ENCODE measurements at regions not wholly inside any gene's neighbourhood (a gene's known extent, or its start where the extent isn't known, plus 50 kb on each side); places are given as distances from the start of the nearest gene placed in this dataset.

DNA sequence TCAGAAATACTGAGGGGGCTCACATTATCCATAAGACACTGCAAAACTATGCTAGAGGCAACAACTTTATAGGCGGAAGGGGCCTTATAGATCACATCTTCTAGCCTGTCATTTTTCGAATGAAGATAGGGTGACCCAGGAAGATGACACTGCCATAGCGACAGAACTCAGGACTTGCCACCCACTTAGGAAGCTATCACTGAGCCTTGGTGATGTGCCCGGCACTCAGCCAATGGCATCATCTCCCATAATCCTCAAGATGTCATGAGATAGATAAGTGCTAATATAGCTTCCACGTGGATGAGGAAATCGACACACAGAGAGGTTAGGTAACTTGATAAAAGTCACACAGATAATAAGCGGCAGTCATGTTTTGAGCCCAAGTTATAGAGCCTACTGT lies 346.6 kb downstream of the DHX15 start:
- Mint-ChIP-seq H3K27ac (no peak overlapping the region), H3K4me1 (ENCODE audit: low read depth) (no peaks in the 10 kb centered on the region), H3K27me3 (no peaks in the 10 kb centered on the region), H3K9me3 (no peaks in the 10 kb centered on the region), H3K4me3 (no peak overlapping the region), H3K36me3 (ENCODE audit: low read depth) (no peaks in the 10 kb centered on the region)

DNA sequence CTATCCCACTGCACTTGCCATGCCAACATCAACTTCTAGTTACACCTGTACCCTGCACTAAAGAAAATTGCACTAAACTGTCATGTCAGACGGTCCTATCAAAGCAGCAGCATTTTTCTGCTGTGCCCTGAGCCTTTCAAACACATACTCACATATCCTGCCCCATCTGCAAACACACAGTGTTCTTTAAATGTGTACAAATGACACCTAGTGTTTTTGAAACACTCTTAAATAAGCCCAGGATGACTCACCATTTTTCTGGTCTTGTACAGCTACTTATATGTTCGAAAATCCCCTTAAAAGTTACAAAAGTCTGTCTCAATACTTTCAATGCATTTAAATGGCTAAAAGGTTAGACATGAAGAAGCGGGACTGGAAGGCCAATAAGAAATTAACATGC lies 346.7 kb upstream of the PPARGC1A start:
- H3K9me3 Mint-ChIP-seq = no peaks in the 10 kb centered on the region
- H3K4me1 Mint-ChIP-seq (ENCODE audit: low read depth) = no peaks in the 10 kb centered on the region
- H3K27ac Mint-ChIP-seq = no peak overlapping the region
- H3K27me3 Mint-ChIP-seq = peaks cover 4% of the 10 kb centered on the region
- no peak overlapping the region for H3K4me3 Mint-ChIP-seq
- no peaks in the 10 kb centered on the region for H3K36me3 Mint-ChIP-seq (ENCODE audit: low read depth)

DNA sequence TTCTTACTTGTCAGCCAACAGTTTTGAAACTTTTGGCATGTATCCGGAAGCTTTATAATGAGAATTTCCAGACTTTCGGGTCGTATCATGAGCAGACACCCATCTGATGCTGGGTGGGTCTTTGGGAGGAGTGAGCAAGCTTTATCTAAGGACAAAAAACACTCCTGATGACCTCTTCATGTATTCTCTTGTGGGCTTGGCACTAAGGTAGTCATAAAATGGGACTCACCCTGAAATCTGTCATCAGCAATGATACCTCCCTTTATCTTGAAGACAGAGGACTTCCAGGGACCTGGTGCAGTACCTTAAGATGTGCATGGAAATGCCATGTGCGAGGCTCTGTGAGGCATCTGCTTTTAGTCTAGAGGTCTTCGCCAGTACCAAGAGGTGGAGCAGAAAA lies 346.3 kb upstream of the PPARGC1A start:
- Mint-ChIP-seq H3K36me3 (ENCODE audit: low read depth) (no peaks in the 10 kb centered on the region), H3K9me3 (no peaks in the 10 kb centered on the region), H3K4me3 (no peak overlapping the region), H3K4me1 (ENCODE audit: low read depth) (no peaks in the 10 kb centered on the region), H3K27me3 (peaks cover 4% of the 10 kb centered on the region), H3K27ac (no peak overlapping the region)

DNA sequence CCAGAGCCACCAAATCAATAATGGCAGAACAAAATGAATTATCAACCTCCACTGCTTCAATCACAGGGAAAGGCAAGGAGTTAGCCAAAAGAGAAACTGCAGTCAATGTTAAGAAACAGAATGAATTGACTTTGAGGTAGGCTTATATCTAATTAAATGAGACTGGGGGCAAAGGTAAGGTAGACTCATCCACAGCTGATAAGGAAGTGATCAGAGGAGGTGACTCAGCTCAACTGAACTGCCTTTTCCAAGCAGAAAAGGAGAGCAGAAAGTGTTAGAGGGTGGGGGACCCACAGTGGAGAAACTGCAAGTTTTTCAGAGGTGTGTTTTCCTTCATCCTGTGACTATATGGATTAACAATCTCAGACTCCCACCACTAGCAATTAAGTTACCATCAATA lies 345.8 kb upstream of the PPARGC1A start:
- H3K9me3 Mint-ChIP-seq = no peaks in the 10 kb centered on the region
- H3K27ac Mint-ChIP-seq = no peak overlapping the region
- H3K4me3 Mint-ChIP-seq = no peak overlapping the region
- H3K27me3 Mint-ChIP-seq = peaks cover 4% of the 10 kb centered on the region
- no peaks in the 10 kb centered on the region for H3K4me1 Mint-ChIP-seq (ENCODE audit: low read depth)
- no peaks in the 10 kb centered on the region for H3K36me3 Mint-ChIP-seq (ENCODE audit: low read depth)

DNA sequence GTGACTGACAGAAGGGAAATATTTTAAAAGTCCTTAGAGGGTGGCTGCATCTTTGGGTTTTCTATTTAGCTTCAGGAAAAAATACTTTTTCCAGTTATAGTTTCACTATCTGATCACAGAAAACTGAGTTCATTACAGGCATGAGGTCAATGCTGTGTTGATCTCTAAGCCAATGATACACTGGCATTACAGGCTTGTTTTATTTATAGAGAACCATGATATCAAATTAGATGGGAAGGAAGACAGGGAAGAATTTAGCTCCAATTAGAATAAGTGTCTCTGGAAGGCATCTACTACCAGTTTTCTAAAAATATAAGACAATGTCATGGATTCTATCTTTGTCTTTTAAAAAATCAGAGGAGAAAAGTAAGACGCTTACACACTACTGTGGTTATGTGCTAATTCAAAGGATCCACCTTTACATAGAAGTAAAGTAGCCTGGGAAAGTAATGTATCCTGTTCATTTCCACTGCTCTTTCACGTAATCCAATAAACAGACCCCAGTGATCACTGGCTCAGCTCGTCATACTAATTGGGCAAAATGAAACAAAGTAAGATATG lies 344.5 kb upstream of the PPARGC1A start:
- Mint-ChIP-seq H3K9me3 (no peaks in the 10 kb centered on the region), H3K27ac (no peak overlapping the region), H3K4me3 (no peak overlapping the region), H3K27me3 (peaks cover 4% of the 10 kb centered on the region), H3K36me3 (ENCODE audit: low read depth) (no peaks in the 10 kb centered on the region), H3K4me1 (ENCODE audit: low read depth) (no peaks in the 10 kb centered on the region)

DNA sequence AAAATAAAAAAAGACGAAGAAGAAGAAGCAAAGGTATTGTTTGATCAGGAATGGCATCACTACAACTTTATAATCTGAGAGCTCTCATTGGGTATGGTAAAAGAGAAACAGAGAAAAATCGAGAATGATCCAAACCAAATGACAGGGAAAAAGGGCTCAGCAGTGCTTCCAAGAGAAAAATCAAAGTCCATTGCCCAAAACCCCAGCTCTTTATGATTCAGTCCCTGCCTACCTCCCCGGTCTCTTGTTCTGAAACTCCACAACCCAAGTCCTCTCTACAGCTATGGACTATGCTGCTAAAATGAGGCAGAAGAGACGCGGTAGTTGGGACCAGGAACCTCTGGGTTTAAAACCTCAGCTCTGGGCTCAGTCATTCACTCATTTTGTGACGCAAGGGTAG lies 341.1 kb upstream of the PPARGC1A start:
- no peak overlapping the region for H3K4me3 Mint-ChIP-seq
- no peaks in the 10 kb centered on the region for H3K36me3 Mint-ChIP-seq (ENCODE audit: low read depth)
- peaks cover 4% of the 10 kb centered on the region for H3K9me3 Mint-ChIP-seq
- no peak overlapping the region for H3K27ac Mint-ChIP-seq
- H3K4me1 Mint-ChIP-seq (ENCODE audit: low read depth) = no peaks in the 10 kb centered on the region
- H3K27me3 Mint-ChIP-seq = peaks cover 7% of the 10 kb centered on the region

DNA sequence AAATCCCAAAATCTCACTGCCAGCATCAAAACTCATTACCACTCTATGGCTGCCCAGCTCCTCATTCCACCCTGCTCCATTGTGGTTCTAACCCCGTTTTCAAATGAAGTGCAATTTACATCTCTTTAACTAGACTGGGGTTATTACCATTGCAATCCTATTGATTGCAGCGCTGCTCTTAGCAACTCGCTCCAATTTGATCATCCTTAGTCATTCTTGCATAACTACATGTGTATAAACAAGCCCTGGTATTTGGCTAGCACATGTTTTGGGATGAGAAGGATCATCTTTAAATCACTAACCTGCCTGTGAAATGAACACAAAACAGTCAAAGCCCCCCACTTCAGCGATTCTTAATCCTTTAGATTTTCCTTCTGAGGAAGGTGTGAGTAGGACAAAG lies 340.1 kb upstream of the PPARGC1A start:
- Mint-ChIP-seq H3K9me3 (peaks cover 4% of the 10 kb centered on the region), H3K4me1 (ENCODE audit: low read depth) (no peaks in the 10 kb centered on the region), H3K27me3 (peaks cover 7% of the 10 kb centered on the region), H3K27ac (no peak overlapping the region), H3K4me3 (no peak overlapping the region), H3K36me3 (ENCODE audit: low read depth) (no peaks in the 10 kb centered on the region)

DNA sequence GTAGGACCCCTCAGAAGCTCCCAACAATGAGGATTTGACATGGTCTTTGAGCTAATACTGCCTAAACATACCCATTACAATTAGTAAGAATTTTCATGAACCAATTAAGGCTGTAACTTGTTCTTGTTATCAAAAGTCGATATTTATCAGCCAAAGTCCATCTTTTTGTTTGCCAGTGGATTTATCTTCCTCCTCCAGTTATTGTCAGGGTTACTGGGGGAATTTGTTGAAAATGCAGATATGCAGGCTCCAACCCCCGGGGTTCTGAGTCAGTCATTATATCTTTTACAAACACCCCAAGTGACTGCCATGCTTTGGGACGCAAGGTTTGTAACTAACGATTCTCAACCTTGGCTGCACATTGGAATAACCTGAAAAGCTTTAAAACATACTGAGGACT lies 338.8 kb upstream of the PPARGC1A start:
- Mint-ChIP-seq H3K4me3 (no peak overlapping the region), H3K27me3 (peaks cover 7% of the 10 kb centered on the region), H3K9me3 (peaks cover 15% of the 10 kb centered on the region), H3K36me3 (ENCODE audit: low read depth) (no peaks in the 10 kb centered on the region), H3K4me1 (ENCODE audit: low read depth) (no peaks in the 10 kb centered on the region), H3K27ac (no peak overlapping the region)

DNA sequence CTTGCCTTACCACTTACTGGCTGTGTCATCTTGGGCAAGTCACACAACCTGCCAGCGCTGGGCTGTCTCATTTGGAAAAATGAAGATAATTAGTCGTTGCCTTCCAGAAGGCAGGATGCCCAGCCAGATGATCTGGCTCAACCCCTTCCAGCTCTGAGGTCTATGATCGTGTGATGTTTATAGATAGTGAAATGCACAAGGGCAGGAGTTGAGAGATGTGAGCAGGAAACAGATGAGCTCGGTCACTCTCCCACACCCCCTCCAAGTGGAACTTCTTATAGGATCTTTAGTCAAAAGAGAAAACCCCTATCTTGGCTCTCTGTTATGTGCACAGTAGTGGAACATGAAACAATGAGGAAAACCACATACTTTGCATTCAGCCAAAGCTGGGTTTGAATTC lies 336.8 kb upstream of the PPARGC1A start:
- no peak overlapping the region for H3K27ac Mint-ChIP-seq
- H3K9me3 Mint-ChIP-seq = peaks cover 15% of the 10 kb centered on the region
- H3K36me3 Mint-ChIP-seq (ENCODE audit: low read depth) = no peaks in the 10 kb centered on the region
- H3K27me3 Mint-ChIP-seq = peaks cover 3% of the 10 kb centered on the region
- no peaks in the 10 kb centered on the region for H3K4me1 Mint-ChIP-seq (ENCODE audit: low read depth)
- no peak overlapping the region for H3K4me3 Mint-ChIP-seq

DNA sequence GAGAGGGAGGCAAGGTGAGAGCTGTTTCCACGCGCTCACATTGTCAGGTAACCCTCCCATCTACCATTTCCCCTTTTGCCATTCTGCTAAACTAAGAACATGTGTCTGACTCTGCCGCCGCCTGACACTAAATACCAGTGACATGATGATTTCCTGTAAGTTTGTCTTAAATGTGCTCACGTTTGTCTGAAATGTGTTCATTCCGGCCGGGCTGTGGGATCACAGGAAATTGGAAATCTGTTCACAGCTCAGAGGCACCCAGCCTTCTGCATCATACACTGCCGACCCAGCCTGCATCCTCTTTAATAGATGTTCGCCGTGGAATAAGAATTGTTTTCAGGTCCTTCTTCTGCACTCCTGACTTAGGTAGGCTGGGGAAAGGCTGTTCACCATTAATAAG lies 336.2 kb upstream of the PPARGC1A start:
- Mint-ChIP-seq H3K4me1 (ENCODE audit: low read depth) (no peaks in the 10 kb centered on the region), H3K27me3 (peaks cover 3% of the 10 kb centered on the region), H3K36me3 (ENCODE audit: low read depth) (no peaks in the 10 kb centered on the region), H3K4me3 (no peak overlapping the region), H3K9me3 (peaks cover 15% of the 10 kb centered on the region), H3K27ac (no peak overlapping the region)

DNA sequence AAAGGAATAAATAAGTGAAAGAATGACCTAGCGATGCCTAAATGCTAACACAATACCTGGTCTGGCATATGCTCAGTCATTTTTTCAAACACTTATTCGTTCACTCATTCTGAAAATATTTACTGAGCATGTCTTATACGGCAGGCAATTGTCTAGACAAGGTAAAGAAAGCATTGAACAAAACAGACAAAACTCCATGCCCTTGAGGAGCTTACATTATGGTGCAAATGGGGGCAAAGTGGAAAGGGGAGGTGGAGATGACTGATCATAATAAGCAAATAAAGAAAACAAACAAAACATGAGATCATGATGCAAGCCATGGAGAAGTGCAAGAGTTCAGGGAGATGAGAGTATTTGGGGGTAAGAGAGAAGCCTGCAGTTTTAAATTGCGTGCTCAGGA lies 334.6 kb upstream of the PPARGC1A start:
- H3K36me3 Mint-ChIP-seq (ENCODE audit: low read depth) = no peaks in the 10 kb centered on the region
- no peak overlapping the region for H3K4me3 Mint-ChIP-seq
- no peak overlapping the region for H3K27ac Mint-ChIP-seq
- peaks cover 3% of the 10 kb centered on the region for H3K27me3 Mint-ChIP-seq
- no peaks in the 10 kb centered on the region for H3K4me1 Mint-ChIP-seq (ENCODE audit: low read depth)
- H3K9me3 Mint-ChIP-seq = peaks cover 15% of the 10 kb centered on the region

DNA sequence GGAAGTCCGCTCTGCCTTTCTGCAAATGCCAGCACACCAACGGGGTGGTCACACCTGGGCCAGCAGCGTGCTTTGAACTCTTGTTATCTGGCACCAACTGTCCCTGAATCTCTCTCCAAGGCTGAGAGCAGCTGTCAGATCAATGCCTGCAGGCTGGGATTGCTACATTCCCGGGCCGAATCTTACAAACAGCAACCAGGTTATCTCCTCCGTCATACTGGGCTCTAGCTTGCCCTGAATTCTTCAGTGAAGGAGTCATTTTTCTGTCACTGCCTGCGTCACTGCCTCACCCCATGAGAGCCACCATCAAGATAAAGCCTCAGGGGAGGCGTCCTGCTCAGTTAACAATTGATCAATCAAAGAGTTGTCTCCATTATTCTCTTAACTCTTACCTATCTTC lies 329.4 kb upstream of the PPARGC1A start:
- Mint-ChIP-seq H3K36me3 (ENCODE audit: low read depth) (no peaks in the 10 kb centered on the region), H3K4me1 (ENCODE audit: low read depth) (no peaks in the 10 kb centered on the region), H3K4me3 (no peak overlapping the region), H3K27ac (no peak overlapping the region), H3K9me3 (peaks cover 6% of the 10 kb centered on the region), H3K27me3 (peaks cover 3% of the 10 kb centered on the region)

DNA sequence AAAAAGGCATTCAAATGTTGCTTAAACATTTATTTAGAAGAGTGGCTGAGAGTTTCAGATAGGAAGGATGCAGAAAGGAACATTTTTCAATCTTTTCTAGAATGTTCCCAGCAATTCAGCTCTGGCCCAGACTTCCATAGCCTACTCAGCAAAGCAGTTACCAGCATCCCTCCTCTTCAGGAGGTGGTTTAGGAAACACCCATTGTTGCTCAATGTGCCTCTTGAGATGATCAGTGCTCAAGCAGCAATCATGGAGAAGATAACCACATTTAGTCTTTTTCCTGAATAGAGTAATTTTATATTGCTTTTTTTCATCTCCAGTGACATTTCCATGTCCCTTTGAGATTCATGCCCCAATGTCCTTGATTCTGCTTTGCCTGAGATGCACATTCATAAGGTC lies 328.7 kb upstream of the PPARGC1A start:
- H3K4me3 Mint-ChIP-seq = no peak overlapping the region
- peaks cover 3% of the 10 kb centered on the region for H3K27me3 Mint-ChIP-seq
- H3K27ac Mint-ChIP-seq = no peak overlapping the region
- no peaks in the 10 kb centered on the region for H3K9me3 Mint-ChIP-seq
- no peaks in the 10 kb centered on the region for H3K4me1 Mint-ChIP-seq (ENCODE audit: low read depth)
- no peaks in the 10 kb centered on the region for H3K36me3 Mint-ChIP-seq (ENCODE audit: low read depth)

DNA sequence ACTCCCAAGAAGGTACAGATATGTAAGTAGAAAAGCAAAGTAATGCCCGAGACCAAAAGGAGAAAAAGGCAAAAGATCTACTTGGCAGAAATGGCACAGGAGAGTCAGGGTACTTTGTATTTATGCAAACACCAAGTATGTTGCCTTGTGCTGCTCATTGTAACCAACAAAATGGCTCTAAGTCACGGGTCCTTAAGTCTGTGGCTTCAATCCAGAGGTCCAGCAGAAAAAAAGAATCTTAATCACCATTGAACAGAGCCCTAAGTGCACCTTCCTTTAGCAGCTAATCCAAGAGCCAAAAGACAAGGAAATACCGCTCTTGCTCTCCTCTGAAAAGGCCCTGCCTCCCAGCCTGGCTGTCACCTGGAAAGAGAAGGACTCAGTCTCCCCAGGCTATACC lies 324.9 kb upstream of the PPARGC1A start:
- H3K9me3 Mint-ChIP-seq = no peaks in the 10 kb centered on the region

DNA sequence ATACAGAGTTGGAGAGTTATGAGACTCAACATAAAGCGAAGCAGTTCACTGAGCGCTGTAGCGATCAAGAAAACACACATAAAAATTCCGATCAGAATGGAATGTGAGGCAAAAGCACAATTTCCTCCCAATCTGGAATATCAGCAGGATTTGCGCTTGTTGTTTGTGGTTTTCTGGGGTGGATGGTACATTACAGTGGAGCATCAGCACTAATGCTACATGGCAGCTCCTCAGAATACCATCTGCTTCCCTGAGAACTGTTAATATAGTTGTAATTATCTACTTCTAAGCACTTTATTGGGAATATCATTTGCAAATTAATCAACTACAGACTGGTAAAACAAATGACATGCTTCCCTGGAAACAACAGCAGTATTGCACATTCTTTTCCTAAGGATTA lies 324.1 kb upstream of the PPARGC1A start:
- Mint-ChIP-seq H3K27me3 (peaks cover 3% of the 10 kb centered on the region), H3K36me3 (ENCODE audit: low read depth) (no peaks in the 10 kb centered on the region), H3K9me3 (no peaks in the 10 kb centered on the region), H3K27ac (no peak overlapping the region), H3K4me3 (no peak overlapping the region), H3K4me1 (ENCODE audit: low read depth) (no peaks in the 10 kb centered on the region)

More for the DNA sequence above, 324.9 kb upstream of the PPARGC1A start:
- Mint-ChIP-seq H3K4me3 (no peak overlapping the region), H3K27ac (no peak overlapping the region), H3K27me3 (peaks cover 3% of the 10 kb centered on the region), H3K4me1 (ENCODE audit: low read depth) (no peaks in the 10 kb centered on the region), H3K36me3 (ENCODE audit: low read depth) (no peaks in the 10 kb centered on the region)

DNA sequence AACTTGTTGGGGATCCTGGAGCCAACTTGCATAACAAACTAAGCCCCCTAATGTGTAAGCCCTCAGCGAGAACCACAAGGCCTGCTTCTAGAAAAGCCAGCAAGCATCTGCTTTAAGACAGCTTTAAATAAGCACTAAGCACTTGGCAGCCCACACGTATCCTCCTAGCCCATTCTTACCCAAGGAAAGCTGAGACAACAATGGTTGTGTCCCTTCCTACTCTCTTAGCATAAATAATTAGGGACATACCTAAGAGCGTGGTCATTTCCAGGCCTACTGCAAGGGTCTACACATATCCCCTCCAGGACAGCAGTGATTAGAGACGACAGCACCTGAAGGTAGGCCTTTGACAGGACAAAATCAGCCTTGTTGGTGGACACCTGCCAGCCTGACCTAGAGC lies 322.8 kb upstream of the PPARGC1A start:
- no peaks in the 10 kb centered on the region for H3K36me3 Mint-ChIP-seq (ENCODE audit: low read depth)
- no peak overlapping the region for H3K27ac Mint-ChIP-seq
- no peak overlapping the region for H3K4me3 Mint-ChIP-seq
- H3K9me3 Mint-ChIP-seq = no peaks in the 10 kb centered on the region
- no peaks in the 10 kb centered on the region for H3K4me1 Mint-ChIP-seq (ENCODE audit: low read depth)
- H3K27me3 Mint-ChIP-seq = no peaks in the 10 kb centered on the region
